Natural killer cell (primary cell): ENCODE measurements at regions not wholly inside any gene's neighbourhood (a gene's known extent, or its start where the extent isn't known, plus 50 kb on each side); places are given as distances from the start of the nearest gene placed in this dataset.

Source experiments
- ATAC-seq, 3 donors: fragments of 150-1000 bp in 2 of 3; fragments of 200-7000 bp in 1 of 3; cut with Tn5 transposase; 1 replicate in 1 of 3; 2 replicates in 2 of 3; pipeline ENCODE4 v1.10.0; 2021; ENCODE audit warnings: mild to moderate bottlenecking in 2 of 3, moderate library complexity in 2 of 3
- DNase-seq, 2 donors: peaks; one replicate each; pipeline versions ENCODE4 v3.0.0 to v3.0.0-alpha.2; 2013 to 2021; ENCODE audit warnings: mixed read lengths in 1 of 2
- H3K27ac ChIP-seq: one replicate; pipeline ENCODE4 v1.5.1; 2013; ENCODE audit warnings: mild to moderate bottlenecking, low read length
- H3K27me3 ChIP-seq: one replicate; pipeline ENCODE4 v1.6.1; 2013; ENCODE audit warnings: low read length; ENCODE audit not compliant: control insufficient read depth, insufficient read depth
- H3K36me3 ChIP-seq: one replicate; pipeline ENCODE4 v1.6.1; 2013; ENCODE audit warnings: low read length; ENCODE audit not compliant: control insufficient read depth, insufficient read depth
- H3K4me1 ChIP-seq: one replicate; pipeline ENCODE4 v1.6.1; 2013; ENCODE audit warnings: low read length; ENCODE audit not compliant: control insufficient read depth, insufficient read depth
- H3K4me3 ChIP-seq: one replicate; pipeline ENCODE4 v1.5.1; 2013; ENCODE audit warnings: low read length
- H3K9me3 ChIP-seq: one replicate; pipeline ENCODE4 v1.6.1; 2013; ENCODE audit warnings: low read length; ENCODE audit not compliant: control insufficient read depth, insufficient read depth
- H3K27ac Mint-ChIP-seq, 2 donors: one replicate each; pipeline ENCODE4 v1.8.0; 2022; ENCODE audit warnings: mild to moderate bottlenecking in 2 of 2, mixed read lengths in 2 of 2, moderate library complexity in 1 of 2
- H3K27me3 Mint-ChIP-seq, 2 donors: one replicate each; pipeline ENCODE4 v1.8.0; 2022; ENCODE audit warnings: low read depth in 2 of 2, mixed read lengths in 2 of 2
- H3K36me3 Mint-ChIP-seq: one replicate; pipeline ENCODE4 v1.8.0; 2022; ENCODE audit warnings: mixed read lengths
- H3K4me1 Mint-ChIP-seq, 2 donors: one replicate each; pipeline ENCODE4 v1.8.0; 2022; ENCODE audit warnings: mixed read lengths in 2 of 2
- H3K4me3 Mint-ChIP-seq: one replicate; pipeline ENCODE4 v1.8.0; 2022; ENCODE audit warnings: mild to moderate bottlenecking, moderate library complexity, mixed read lengths
- H3K9me3 Mint-ChIP-seq, 2 donors: one replicate each; pipeline ENCODE4 v1.8.0; 2022; ENCODE audit warnings: mixed read lengths in 2 of 2
- WGBS: methylation state at CpG from one replicate; pipeline ENCODE4 v1.1.7; 2013; ENCODE audit warnings: missing lambda C conversion rate; ENCODE audit not compliant: insufficient coverage; 5-methylcytosine and 5-hydroxymethylcytosine counted together
- intact Hi-C: fragments of 100-400 bp; cut with micrococcal nuclease; formaldehyde crosslinking; loops from one replicate; pipeline ENCODE4 v1.14.2; 2022
- TF ChIP-seq, protein P1 (sequence below): fragments of 200-600 bp; IDR thresholded peaks from one replicate; pipeline ENCODE4 v1.8.0; 2022; ENCODE audit warnings: antibody characterized with exemption

GRCh38 chrX:11967986-11968869 lies 170.0 kb upstream of the FRMPD4 start:
- Mint-ChIP-seq H3K27me3 (peaks cover 0 to 10% of the 10 kb centered on the region in 2 donors), H3K36me3 (no peaks in the 10 kb centered on the region), H3K27ac (no peak overlapping the region), H3K9me3 (no peaks in the 10 kb centered on the region), H3K4me1 (no peaks in the 10 kb centered on the region), H3K4me3 (no peak overlapping the region)
- Histone ChIP-seq H3K36me3 (no peaks in the 10 kb centered on the region), H3K9me3 (no peaks in the 10 kb centered on the region), H3K27ac (no peak overlapping the region), H3K4me1 (no peaks in the 10 kb centered on the region), H3K4me3 (no peak overlapping the region), H3K27me3 (no peaks in the 10 kb centered on the region)
- WGBS, result 77% methylated on average over 5 of the region's 6 CpGs
- TF ChIP-seq, protein P1, sequence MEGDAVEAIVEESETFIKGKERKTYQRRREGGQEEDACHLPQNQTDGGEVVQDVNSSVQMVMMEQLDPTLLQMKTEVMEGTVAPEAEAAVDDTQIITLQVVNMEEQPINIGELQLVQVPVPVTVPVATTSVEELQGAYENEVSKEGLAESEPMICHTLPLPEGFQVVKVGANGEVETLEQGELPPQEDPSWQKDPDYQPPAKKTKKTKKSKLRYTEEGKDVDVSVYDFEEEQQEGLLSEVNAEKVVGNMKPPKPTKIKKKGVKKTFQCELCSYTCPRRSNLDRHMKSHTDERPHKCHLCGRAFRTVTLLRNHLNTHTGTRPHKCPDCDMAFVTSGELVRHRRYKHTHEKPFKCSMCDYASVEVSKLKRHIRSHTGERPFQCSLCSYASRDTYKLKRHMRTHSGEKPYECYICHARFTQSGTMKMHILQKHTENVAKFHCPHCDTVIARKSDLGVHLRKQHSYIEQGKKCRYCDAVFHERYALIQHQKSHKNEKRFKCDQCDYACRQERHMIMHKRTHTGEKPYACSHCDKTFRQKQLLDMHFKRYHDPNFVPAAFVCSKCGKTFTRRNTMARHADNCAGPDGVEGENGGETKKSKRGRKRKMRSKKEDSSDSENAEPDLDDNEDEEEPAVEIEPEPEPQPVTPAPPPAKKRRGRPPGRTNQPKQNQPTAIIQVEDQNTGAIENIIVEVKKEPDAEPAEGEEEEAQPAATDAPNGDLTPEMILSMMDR, result no peak
- intact Hi-C loops, result no loop called here
- no peak for ATAC-seq
- DNase-seq, result no peak

DNA sequence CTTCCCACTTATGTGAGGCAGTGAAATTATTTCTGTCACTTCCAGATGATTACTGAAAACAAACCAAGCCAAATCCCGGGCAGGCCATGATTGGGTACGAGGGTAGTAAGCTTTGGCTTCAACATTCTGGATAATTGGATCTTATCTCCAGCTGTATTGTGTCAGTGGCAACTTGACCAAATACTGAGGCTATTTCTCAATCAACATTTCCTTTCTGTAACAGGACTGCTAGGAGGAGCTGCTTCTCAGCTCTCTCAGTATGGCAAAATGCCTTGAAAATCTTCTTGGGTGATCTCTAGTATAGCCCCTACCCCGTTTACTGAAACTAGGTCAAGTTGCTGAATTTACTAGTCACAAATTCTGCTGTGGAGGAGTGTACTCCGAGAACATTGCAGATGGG lies 169.3 kb upstream of the FRMPD4 start:
- intact Hi-C loops, result no loop called here
- Mint-ChIP-seq H3K9me3 (no peaks in the 10 kb centered on the region), H3K36me3 (no peaks in the 10 kb centered on the region), H3K27me3 (peaks cover 0 to 10% of the 10 kb centered on the region in 2 donors), H3K4me1 (no peaks in the 10 kb centered on the region), H3K27ac (no peak overlapping the region), H3K4me3 (no peak overlapping the region)
- 89% methylated on average over 4 of the region's 4 CpGs for WGBS
- DNase-seq, result no peak
- no peak for ATAC-seq
- no peaks in the 10 kb centered on the region for H3K9me3 ChIP-seq
- no peaks in the 10 kb centered on the region for H3K27me3 ChIP-seq
- H3K4me1 ChIP-seq, result no peaks in the 10 kb centered on the region
- TF ChIP-seq, protein P1, result no peak
- no peak overlapping the region for H3K27ac ChIP-seq
- H3K4me3 ChIP-seq, result no peak overlapping the region
- no peaks in the 10 kb centered on the region for H3K36me3 ChIP-seq

DNA sequence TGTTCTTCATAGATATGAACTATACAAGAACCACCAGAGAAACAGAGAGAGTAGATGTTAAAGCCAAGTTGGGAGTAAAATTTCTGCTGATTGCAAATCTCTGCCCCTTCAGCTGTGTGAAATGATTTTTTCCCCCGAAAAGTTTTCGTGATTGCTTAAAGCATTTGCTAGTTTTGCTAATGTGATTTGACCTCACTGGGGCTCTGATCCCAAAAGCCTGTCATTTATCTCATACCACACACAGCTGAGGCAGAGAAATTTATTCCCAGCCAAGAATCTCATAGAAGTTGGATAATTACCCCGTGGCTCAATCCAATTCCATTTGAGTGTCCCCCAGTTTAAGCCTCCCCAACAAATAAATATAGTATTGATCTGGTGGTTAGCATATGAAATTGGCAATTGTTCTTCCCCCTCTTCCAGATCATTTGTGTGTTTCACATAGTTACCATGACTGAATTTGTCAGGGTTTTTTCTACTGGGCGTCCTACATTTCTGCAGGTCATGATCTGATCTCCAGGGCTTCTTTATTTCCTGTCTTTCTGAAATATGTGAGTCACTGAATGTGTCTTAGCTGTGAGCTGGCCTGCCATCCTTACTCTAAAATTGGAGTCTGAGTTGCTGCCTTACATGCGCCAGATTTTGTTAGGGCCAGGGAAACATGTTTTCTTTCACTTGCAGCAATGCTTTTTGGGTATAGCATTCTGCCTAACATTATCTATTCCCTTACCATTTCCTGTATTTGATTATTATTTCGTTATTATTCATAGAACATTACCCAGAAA lies 167.5 kb upstream of the FRMPD4 start:
- no peak overlapping the region for H3K4me3 Mint-ChIP-seq
- Histone ChIP-seq H3K4me1 (no peaks in the 10 kb centered on the region), H3K27ac (no peak overlapping the region), H3K36me3 (no peaks in the 10 kb centered on the region), H3K4me3 (no peak overlapping the region), H3K9me3 (no peaks in the 10 kb centered on the region), H3K27me3 (no peaks in the 10 kb centered on the region)
- H3K4me1 Mint-ChIP-seq, result no peaks in the 10 kb centered on the region
- DNase-seq, result no peak
- no peaks in the 10 kb centered on the region for H3K36me3 Mint-ChIP-seq
- H3K27ac Mint-ChIP-seq, result no peak overlapping the region
- intact Hi-C loops, result no loop called here
- ATAC-seq, result no peak
- H3K9me3 Mint-ChIP-seq, result no peaks in the 10 kb centered on the region
- WGBS, result 94% methylated on average over 3 of the region's 6 CpGs
- TF ChIP-seq, protein P1, result no peak
- peaks cover 0 to 10% of the 10 kb centered on the region in 2 donors for H3K27me3 Mint-ChIP-seq
